ENCODE measurements at regions not wholly inside any gene's neighbourhood (a gene's known extent, or its start where the extent isn't known, plus 50 kb on each side); places are given as distances from the start of the nearest gene placed in this dataset.

DNA sequence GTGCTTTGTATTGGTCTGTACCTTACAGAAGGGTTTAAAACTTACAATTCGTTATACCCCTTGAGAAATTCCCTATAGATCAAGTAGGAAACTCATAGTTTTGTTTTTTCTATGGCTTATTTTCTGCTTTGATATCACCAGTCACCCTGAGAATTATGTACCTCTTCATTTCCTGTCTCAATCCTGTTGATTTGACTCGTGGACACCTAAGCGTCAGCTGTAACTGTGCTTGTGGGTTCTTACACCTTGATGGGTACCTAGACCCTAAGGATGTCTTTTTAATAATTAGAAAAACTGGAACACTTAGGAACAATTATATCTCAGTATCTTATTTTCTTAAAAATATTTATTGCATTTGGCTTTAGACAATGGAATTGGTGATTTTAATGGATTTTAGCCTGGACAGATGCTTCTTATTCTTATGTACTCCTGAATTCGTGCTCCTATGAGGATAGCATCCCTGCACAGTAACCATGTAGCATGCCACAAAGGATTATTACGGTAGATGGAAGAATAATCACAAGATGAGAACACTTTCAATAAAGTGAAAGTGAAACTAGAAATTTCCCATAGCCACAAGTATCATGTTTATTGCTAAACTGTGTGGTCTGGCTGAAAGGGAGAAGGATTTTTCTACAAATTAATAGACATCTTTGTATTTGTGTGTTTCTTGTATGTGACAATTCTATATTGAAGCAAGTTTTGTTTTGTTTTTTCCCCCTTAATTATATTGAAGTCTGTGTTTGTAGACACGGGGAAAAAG, 1920.3 kb upstream of the WWC1 start:
- POLR2A ChIA-PET = no interaction called here
- peaks cover 1% of the 10 kb centered on the region for H3K4me1 Mint-ChIP-seq
- H3K27ac Mint-ChIP-seq = no peak overlapping the region
- H3K27me3 Mint-ChIP-seq = no peaks in the 10 kb centered on the region
- ATAC-seq (ENCODE audit: low read depth) (no peak), DNase-seq (no peak)
- H3K9me3 Mint-ChIP-seq = no peaks in the 10 kb centered on the region
- no peaks in the 10 kb centered on the region for H3K36me3 Mint-ChIP-seq
- H3K4me3 Mint-ChIP-seq = peak overlapping the region; percentile 54

DNA sequence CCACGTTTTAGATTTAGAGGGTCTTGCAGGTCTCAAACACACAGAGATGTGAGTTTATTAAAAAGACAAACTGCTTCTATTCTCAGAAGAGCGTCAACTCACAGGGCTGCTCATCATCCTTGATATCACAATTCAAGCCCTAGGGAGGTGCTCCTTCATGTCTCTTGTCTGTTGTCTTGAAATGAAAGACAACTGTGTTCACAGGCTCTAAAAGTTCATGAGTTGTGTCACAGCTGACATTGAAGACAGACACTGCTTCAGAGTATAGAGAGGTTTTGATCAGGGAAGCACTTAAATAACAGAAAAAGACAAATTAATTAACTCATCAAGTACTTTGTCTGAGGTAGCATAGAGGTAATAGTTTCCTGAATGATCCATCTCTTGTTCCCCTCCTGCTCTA, 1917.6 kb upstream of the WWC1 start:
- ATAC-seq (ENCODE audit: low read depth) = no peak
- H3K36me3 Mint-ChIP-seq = no peaks in the 10 kb centered on the region

DNA sequence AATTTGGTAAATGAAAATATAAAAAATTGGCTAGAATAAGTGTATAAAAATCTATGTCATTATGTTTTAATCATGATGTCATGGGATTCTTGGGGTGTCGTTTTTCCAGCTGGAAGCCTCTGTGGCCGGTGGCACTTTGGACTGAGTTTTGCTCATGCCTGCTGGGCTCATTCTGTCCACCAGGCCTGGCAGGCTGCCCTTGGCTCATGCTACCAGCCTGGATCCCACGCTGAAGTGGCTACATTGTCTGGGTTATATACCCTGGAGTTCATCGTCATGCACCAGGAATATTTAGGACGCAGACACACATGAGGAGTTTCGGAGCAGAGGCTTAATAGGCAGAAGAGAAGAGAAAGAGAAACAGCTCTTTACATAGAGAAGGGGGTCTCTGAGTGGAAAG, 1913.7 kb upstream of the WWC1 start:
- Mint-ChIP-seq H3K27ac (no peak overlapping the region), H3K36me3 (no peaks in the 10 kb centered on the region), H3K27me3 (no peaks in the 10 kb centered on the region), H3K4me3 (no peak overlapping the region), H3K9me3 (peaks cover 7% of the 10 kb centered on the region), H3K4me1 (no peaks in the 10 kb centered on the region)
- ATAC-seq (ENCODE audit: low read depth) (no peak), DNase-seq (no peak)
- POLR2A ChIA-PET = no interaction called here

More for the DNA sequence above, 1917.6 kb upstream of the WWC1 start:
- H3K4me3 Mint-ChIP-seq = no peak overlapping the region
- no peak for DNase-seq
- peaks cover 1% of the 10 kb centered on the region for H3K4me1 Mint-ChIP-seq
- POLR2A ChIA-PET = no interaction called here
- peaks cover 1% of the 10 kb centered on the region for H3K9me3 Mint-ChIP-seq
- no peaks in the 10 kb centered on the region for H3K27me3 Mint-ChIP-seq
- H3K27ac Mint-ChIP-seq = no peak overlapping the region

DNA sequence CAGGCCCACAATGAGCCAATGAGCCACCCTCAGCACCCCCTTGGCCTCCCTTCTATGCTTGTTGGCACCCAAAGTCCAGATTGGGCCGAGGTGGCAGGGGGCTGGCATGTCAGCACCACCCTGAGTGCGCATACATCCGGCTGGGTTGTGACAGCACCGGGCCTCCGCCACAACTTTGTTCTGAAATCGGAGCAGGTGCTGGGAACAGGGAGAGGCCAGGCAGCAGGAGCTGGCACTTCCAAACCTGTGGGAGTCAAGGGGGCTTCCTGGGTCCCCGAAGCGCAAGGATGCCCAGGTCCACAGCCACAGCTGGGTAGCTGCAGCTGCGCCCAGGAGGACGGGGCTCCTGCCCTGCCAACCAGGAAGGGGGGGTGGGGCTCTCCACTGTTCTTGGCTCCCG, 1911.9 kb upstream of the WWC1 start:
- Mint-ChIP-seq H3K4me3 (no peak overlapping the region), H3K27ac (no peak overlapping the region), H3K36me3 (no peaks in the 10 kb centered on the region), H3K4me1 (no peaks in the 10 kb centered on the region), H3K9me3 (peaks cover 7% of the 10 kb centered on the region), H3K27me3 (no peaks in the 10 kb centered on the region)
- DNase-seq (no peak), ATAC-seq (ENCODE audit: low read depth) (no peak)
- POLR2A ChIA-PET = no interaction called here

DNA sequence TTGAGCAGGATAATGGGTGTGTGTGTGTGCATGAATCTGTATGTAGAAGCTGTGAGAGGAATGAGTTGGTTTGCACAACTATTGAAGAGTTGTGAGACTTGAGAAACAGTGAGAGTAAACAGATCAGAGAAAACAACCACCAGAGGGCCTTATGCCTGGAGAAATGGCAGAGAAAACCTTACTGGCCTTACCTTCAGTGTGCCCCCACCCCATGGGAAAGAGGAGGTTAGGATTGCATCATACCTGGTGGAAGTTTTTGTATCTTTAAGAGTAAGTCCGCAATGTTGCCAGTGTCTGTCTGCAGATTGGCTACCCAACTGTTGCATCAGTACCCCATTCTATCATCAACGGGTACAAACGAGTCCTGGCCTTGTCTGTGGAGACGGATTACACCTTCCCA, 1909.4 kb upstream of the WWC1 start:
- ATAC-seq (ENCODE audit: low read depth) (no peak), DNase-seq (no peak)
- Mint-ChIP-seq H3K9me3 (peaks cover 5% of the 10 kb centered on the region), H3K4me1 (no peaks in the 10 kb centered on the region), H3K4me3 (no peak overlapping the region), H3K27me3 (no peaks in the 10 kb centered on the region), H3K27ac (no peak overlapping the region), H3K36me3 (no peaks in the 10 kb centered on the region)
- POLR2A ChIA-PET = no interaction called here

DNA sequence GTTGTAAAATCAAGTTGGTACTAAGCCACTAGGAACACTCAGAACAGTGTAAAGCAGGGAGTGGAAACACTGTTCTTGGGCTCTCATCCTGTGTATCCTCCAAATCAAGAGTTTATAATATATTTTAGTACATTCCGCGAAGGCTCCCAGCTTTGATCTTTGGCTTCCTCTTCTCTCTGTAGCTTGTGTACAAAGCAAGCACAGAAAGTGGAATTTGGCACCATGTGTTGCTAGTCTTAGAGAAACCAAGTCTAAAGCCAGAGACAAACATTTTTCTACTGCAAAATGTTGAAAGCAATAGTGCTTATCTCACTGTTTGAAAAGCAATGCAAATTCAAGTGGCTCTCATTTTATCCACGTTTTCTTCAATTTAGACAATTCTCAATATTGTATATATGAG, 1893.3 kb upstream of the WWC1 start:
- H3K36me3 Mint-ChIP-seq = no peaks in the 10 kb centered on the region
- H3K27ac Mint-ChIP-seq = no peak overlapping the region
- no peaks in the 10 kb centered on the region for H3K4me1 Mint-ChIP-seq
- POLR2A ChIA-PET = no interaction called here
- DNase-seq = no peak
- no peak overlapping the region for H3K4me3 Mint-ChIP-seq
- H3K27me3 Mint-ChIP-seq = no peaks in the 10 kb centered on the region
- no peak for ATAC-seq (ENCODE audit: low read depth)
- H3K9me3 Mint-ChIP-seq = peaks cover 6% of the 10 kb centered on the region

DNA sequence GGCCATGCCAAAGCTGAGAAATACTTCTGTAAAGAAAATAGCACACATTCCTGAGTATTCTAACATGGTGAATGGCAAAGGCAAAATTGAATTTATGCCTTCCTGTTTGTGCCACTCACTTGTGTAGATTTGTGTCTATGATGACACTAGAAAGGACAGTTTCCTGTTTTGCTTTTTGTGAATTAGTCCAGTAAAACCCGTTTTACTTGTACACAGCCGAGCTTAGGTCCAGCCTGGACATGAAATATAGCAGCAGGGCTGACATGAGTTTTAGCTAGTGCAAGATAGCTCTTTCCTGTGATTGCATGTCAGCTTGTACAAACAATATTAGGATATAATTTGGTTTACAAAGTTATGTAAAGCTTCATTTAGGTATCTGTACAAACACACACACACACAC, 1891.7 kb upstream of the WWC1 start:
- Mint-ChIP-seq H3K36me3 (no peaks in the 10 kb centered on the region), H3K9me3 (peaks cover 9% of the 10 kb centered on the region), H3K4me3 (no peak overlapping the region), H3K27ac (no peak overlapping the region), H3K27me3 (no peaks in the 10 kb centered on the region), H3K4me1 (no peaks in the 10 kb centered on the region)
- POLR2A ChIA-PET = no interaction called here
- no peak for DNase-seq
- no peak for ATAC-seq (ENCODE audit: low read depth)

DNA sequence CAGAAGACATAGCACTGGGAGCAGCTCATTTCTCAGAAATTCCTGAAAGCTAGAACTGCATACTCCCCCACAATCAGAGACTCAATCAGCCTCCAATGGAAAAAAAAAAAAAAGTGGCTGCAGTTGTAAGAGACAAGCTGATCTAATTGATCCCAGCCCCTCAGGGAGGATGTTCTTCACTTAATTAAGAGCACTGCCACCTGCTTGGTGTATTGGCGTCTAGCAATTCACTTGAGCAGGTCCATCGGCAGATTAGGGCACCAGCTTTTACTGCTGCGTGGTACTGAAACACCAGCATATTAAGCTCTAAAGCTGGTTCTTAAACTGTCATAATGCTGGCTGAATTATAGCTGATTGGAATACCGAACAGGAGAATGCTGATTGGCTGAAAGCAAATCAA, 1890.1 kb upstream of the WWC1 start:
- ATAC-seq (ENCODE audit: low read depth) (no peak), DNase-seq (no peak)
- Mint-ChIP-seq H3K4me3 (no peak overlapping the region), H3K27ac (no peak overlapping the region), H3K9me3 (peaks cover 5% of the 10 kb centered on the region), H3K27me3 (no peaks in the 10 kb centered on the region), H3K4me1 (no peaks in the 10 kb centered on the region), H3K36me3 (no peaks in the 10 kb centered on the region)
- POLR2A ChIA-PET = no interaction called here

DNA sequence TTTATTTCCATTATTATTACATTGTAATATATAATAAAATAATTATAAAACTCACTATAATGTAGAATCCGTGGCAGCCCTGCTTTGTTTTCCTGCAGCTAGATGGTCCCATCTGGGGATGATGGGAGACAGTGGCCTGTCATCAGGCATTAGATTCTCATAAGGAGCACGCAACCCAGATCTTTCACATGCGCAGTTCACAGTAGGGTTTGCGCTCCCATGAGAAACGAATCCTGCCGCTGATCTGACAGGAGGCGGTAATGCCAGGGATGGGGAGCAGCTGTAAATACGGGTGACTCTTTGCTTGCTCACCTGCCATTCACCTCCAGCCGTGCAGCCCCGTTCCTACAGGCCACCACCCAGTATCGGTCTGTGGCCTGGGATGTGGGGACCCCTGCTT, 1879.3 kb upstream of the WWC1 start:
- Mint-ChIP-seq H3K27ac (no peak overlapping the region), H3K9me3 (peaks cover 10% of the 10 kb centered on the region), H3K4me1 (no peaks in the 10 kb centered on the region), H3K27me3 (no peaks in the 10 kb centered on the region), H3K36me3 (no peaks in the 10 kb centered on the region), H3K4me3 (no peak overlapping the region)
- POLR2A ChIA-PET = no interaction called here
- ATAC-seq (ENCODE audit: low read depth) (no peak), DNase-seq (no peak)

DNA sequence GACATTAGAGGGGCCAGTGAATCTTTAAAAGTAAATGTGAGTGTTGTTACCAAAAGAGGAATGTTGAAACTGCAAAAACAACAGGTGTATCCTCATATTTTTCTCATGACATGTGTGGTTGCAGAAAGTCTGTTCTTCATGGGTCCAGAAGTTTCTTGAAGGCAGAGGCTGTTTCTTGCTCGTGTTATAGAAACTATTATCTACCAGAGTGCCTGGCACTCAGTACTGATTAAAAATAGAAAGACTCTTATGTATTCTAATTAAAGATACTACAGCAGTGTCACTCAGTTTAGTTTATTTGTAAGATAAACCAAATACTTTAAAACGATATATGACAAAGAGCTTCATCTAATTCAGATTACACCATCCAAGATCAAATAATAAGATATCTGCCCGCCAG, 1864.2 kb upstream of the WWC1 start:
- no peak for DNase-seq
- peaks cover 1% of the 10 kb centered on the region for H3K9me3 Mint-ChIP-seq
- H3K4me3 Mint-ChIP-seq = no peak overlapping the region
- no peaks in the 10 kb centered on the region for H3K27me3 Mint-ChIP-seq
- ATAC-seq (ENCODE audit: low read depth) = no peak
- H3K27ac Mint-ChIP-seq = no peak overlapping the region
- no peaks in the 10 kb centered on the region for H3K36me3 Mint-ChIP-seq
- no peaks in the 10 kb centered on the region for H3K4me1 Mint-ChIP-seq
- POLR2A ChIA-PET = no interaction called here

DNA sequence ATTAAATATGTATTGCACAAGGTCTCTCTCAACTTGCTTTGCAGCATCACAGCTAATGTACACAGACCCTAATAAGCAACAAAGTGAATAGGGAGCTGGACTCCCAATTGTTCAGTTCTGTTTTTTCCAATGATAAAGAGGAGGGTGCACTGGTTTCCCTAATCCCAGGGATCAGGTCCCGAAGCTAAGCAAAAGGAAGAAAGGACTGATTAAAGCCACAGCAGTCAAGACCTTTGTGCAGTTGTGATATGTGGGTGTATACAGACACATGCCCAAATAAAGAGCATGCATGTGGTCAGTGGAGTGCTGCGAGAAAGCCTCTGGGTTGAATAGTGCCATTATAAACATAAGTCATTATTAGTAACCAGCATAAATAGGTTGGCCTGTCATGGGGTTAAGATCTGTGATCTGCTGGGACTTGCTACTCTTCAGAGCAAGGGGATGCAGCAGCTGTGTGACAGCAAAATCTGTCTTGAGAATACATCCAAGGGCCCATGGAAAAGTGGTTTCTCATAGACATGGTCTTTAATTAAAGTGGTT, 1863.1 kb upstream of the WWC1 start:
- ATAC-seq (ENCODE audit: low read depth) = no peak
- Mint-ChIP-seq H3K36me3 (no peaks in the 10 kb centered on the region), H3K9me3 (peaks cover 2% of the 10 kb centered on the region), H3K27me3 (no peaks in the 10 kb centered on the region), H3K4me1 (no peaks in the 10 kb centered on the region), H3K4me3 (no peak overlapping the region), H3K27ac (no peak overlapping the region)
- no peak for DNase-seq
- POLR2A ChIA-PET = no interaction called here

DNA sequence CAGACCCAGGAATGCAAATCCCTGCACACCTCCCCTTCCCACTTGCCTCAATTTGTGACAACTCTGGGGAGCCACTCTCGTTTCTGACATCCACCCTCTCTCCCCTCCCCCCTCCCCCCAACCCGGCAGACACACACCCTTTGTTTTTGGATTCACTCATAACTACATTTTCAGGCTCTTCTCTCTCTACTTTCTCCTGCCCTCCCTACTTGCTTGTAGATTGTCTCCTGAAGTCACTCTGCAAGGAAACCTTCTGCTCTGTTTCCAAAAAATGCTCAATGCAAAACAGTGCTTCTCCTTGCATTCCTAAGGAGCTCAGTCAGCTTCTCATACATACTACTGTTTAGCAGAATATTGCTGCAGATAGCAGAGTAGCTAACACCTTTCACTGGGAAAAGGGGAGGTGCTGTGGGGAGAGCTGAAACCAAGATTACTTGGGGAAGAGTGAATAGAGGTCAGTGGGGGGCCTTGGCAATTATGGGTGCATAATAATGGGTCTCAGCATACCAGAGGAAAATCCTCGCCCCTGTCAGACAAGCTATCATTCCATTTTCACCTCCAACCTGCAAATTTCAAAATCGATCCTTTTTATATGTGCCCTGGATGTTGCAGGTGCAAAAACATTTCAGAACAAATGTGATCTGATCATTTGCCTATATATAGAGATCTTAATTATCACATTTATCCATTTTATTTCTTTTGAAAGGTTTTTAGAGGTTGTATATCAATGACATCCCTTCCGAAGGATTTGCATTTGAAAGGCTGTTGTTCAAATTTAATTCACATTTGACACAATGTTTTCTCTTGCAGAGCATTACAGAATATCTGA, 1860.7 kb upstream of the WWC1 start:
- H3K36me3 Mint-ChIP-seq = no peaks in the 10 kb centered on the region
- no peaks in the 10 kb centered on the region for H3K4me1 Mint-ChIP-seq
- ATAC-seq (ENCODE audit: low read depth) (no peak), DNase-seq (no peak)
- no peaks in the 10 kb centered on the region for H3K27me3 Mint-ChIP-seq
- peaks cover 8% of the 10 kb centered on the region for H3K9me3 Mint-ChIP-seq
- POLR2A ChIA-PET = no interaction called here
- H3K27ac Mint-ChIP-seq = no peak overlapping the region
- H3K4me3 Mint-ChIP-seq = no peak overlapping the region

DNA sequence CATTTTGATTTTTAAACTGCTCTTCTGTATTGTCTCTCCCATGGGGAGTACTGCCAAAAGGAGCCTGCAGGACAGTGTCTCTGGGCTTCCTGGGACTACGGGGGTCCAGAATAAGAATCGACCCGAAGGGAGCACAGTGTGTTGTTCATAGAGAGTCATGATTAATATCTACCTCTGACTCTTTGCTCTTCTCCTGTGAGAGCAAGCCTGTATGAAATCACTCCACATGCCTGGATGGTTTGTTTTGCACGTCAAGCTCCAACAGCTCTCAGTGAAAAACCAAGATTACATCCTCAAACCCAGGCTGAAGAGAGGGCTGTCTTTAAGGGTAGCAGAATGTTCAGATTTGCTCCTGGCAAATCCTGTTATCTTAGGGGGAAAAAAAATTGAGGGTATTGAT, 1860.0 kb upstream of the WWC1 start:
- no peak for ATAC-seq (ENCODE audit: low read depth)
- no peak overlapping the region for H3K27ac Mint-ChIP-seq
- no peaks in the 10 kb centered on the region for H3K27me3 Mint-ChIP-seq

DNA sequence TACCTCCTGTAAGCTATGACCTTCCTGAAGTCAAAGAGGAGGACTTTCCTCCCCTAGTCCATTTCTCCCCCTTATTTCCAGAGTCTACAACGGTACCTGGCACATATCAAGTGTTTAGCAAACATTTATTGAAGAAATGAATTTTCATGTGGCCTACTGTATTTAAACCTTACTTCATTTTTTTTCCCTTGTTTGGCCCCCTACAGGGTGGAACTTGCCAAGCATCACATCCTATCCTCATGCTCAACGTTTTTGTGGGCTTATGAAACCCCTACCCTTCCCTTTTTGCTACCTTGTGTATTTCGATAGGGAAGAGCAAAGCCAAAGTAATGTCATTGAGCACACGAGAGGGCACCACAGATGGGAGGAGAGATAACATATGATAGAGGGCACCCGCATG, 1857.8 kb upstream of the WWC1 start:
- H3K4me3 Mint-ChIP-seq = no peak overlapping the region
- H3K4me1 Mint-ChIP-seq = no peaks in the 10 kb centered on the region
- ATAC-seq (ENCODE audit: low read depth) = no peak
- H3K36me3 Mint-ChIP-seq = no peaks in the 10 kb centered on the region
- peaks cover 7% of the 10 kb centered on the region for H3K9me3 Mint-ChIP-seq
- POLR2A ChIA-PET = no interaction called here
- no peak overlapping the region for H3K27ac Mint-ChIP-seq
- DNase-seq = no peak
- no peaks in the 10 kb centered on the region for H3K27me3 Mint-ChIP-seq

More for the DNA sequence above, 1860.0 kb upstream of the WWC1 start:
- DNase-seq = no peak
- Mint-ChIP-seq H3K36me3 (no peaks in the 10 kb centered on the region), H3K4me1 (no peaks in the 10 kb centered on the region), H3K4me3 (no peak overlapping the region), H3K9me3 (peaks cover 8% of the 10 kb centered on the region)
- POLR2A ChIA-PET = no interaction called here

All from activated naive CD8-positive, alpha-beta T cell treated with anti-CD3 and anti-CD28 coated beads, Interleukin-2, amount 10 ng/mL, durations not matched to agents 7 days and 5 days (primary cell).